Pancreas (tissue), 10 donors: ENCODE measurements at regions not wholly inside any gene's neighbourhood (a gene's known extent, or its start where the extent isn't known, plus 50 kb on each side); places are given as distances from the start of the nearest gene placed in this dataset.

ENCODE experiments used
- ATAC-seq, 4 donors: fragments of 200-7000 bp; cut with Tn5 transposase; one replicate each; pipeline versions ENCODE4 v1.8.0 to v1.9.1; 2020; ENCODE audit warnings: mild to moderate bottlenecking in 4 of 4, moderate library complexity in 4 of 4
- DNase-seq, 6 donors: peaks; one replicate each; pipeline ENCODE4 v3.0.0-alpha.2; 2020
- FAIRE-seq: peaks from 2 replicates; lab custom pipeline; 2012; peaks lifted over from hg19 to GRCh38; lab: Jason Lieb, UNC
- H3K27ac ChIP-seq, 4 donors: fragments of 200-600 bp; sonication (generic); 1 replicate in 3 of 4; 2 replicates in 1 of 4; pipeline versions ENCODE4 v1.5.0 to v1.8.0; 2020
- H3K27me3 ChIP-seq, 4 donors: fragments of 200-600 bp; one replicate each; pipeline ENCODE4 v1.8.0; 2021
- H3K36me3 ChIP-seq, 3 donors: fragments of 200-600 bp; sonication (generic) in 1 of 3; one replicate each; pipeline versions ENCODE4 v1.5.0 to v1.8.0; 2020 to 2021
- H3K4me1 ChIP-seq, 3 donors: fragments of 200-600 bp; one replicate each; pipeline ENCODE4 v1.8.0; 2021
- H3K4me3 ChIP-seq, 4 donors: fragments of 200-600 bp; sonication (generic) in 2 of 4; one replicate each; pipeline versions ENCODE4 v1.5.0 to v1.8.0; 2020 to 2021
- H3K9me3 ChIP-seq, 4 donors: fragments of 200-600 bp; one replicate each; pipeline ENCODE4 v1.8.0; 2021
- WGBS, 2 donors: extraction: QIAGEN DNeasy Blood & Tissue Kit; methylation state at CpG; one replicate each; pipeline ENCODE4 v1.1.7; 2013; 5-methylcytosine and 5-hydroxymethylcytosine counted together
- intact Hi-C, 3 donors: fragments of 100-400 bp; cut with DNase I; formaldehyde crosslinking; loops; one replicate each; pipeline versions ENCODE4 v1.11.1 to v1.14.2; 2022
- TF ChIP-seq, protein P1 (sequence below), 4 donors: fragments of 200-600 bp; sonication (generic) in 3 of 4; IDR thresholded peaks; one replicate each; pipeline versions ENCODE4 v1.5.0 to v1.8.0; 2021; ENCODE audit warnings: antibody characterized with exemption in 4 of 4
- donor health status: healthy with polysubstance abuse.
- donor health status: DM: no; HTN: no; CAD: no; lungs with moderate emphysema.
- donor health status: DM: no; HTN: no; CAD: no.
- donor health status: control.
- donor health status: control.
- donor health status: Bipolar disorder and iron deficiency.
- donor health status: DM: yes; HTN: yes; CAD: no.
- donor health status: DM: no; HTN: no; CAD: no.
- donor health status: DM: no; HTN: no; CAD: no.
- donor health status: DM: yes; HTN: yes; CAD: no.

DNA sequence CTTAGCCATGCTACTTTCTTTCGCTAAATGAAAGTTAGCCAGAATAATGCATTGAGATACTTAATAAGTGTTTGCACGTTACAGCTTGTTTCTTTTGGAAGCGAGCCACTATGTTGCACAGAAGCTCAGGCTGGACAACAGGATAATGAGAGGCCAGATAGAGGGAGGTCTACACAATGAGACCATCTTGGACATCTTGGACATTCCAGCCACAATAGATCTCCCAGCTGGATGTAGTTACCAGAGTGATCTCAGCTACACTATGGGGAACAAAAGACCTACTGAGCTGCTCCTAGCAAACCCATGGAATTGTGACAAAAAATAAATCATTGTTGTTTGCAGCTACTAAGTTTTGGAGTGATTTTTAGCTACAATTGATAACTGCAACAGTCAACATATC lies 540.1 kb upstream of the SEMA6D start:
- intact Hi-C loops: no loop called here
- Histone ChIP-seq H3K27me3 (no peaks in the 10 kb centered on the region), H3K9me3 (no peaks in the 10 kb centered on the region), H3K4me1 (no peaks in the 10 kb centered on the region), H3K27ac (no peak overlapping the region), H3K4me3 (no peak overlapping the region), H3K36me3 (no peaks in the 10 kb centered on the region)
- TF ChIP-seq, protein P1, sequence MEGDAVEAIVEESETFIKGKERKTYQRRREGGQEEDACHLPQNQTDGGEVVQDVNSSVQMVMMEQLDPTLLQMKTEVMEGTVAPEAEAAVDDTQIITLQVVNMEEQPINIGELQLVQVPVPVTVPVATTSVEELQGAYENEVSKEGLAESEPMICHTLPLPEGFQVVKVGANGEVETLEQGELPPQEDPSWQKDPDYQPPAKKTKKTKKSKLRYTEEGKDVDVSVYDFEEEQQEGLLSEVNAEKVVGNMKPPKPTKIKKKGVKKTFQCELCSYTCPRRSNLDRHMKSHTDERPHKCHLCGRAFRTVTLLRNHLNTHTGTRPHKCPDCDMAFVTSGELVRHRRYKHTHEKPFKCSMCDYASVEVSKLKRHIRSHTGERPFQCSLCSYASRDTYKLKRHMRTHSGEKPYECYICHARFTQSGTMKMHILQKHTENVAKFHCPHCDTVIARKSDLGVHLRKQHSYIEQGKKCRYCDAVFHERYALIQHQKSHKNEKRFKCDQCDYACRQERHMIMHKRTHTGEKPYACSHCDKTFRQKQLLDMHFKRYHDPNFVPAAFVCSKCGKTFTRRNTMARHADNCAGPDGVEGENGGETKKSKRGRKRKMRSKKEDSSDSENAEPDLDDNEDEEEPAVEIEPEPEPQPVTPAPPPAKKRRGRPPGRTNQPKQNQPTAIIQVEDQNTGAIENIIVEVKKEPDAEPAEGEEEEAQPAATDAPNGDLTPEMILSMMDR (IDR thresholded peaks at IDR 0.05): no peak
- 73 to 86% methylated on average over 3 of the region's 3 CpGs for WGBS, 2 donors
- ATAC-seq (no peak), DNase-seq (no peak), FAIRE-seq (no peak)

DNA sequence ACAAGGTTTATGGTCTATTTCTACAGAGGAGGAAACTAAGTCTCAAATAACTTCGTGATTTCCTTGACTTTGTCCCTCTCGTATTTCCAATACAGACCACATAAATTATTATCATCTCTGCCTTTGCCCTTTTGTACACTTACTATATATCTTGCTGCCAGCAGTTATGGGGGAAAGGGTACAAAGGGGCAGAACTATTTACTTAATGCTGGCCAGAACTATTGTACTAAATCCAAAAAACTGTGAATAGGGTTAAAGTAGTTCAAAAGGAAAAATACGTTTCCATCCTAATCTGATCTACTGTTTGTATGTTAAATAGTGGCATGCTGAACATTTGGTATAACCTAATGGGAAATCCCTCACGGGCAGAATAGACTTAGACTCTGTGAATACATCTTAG lies 537.3 kb upstream of the SEMA6D start:
- Histone ChIP-seq H3K36me3 (no peaks in the 10 kb centered on the region), H3K27me3 (no peaks in the 10 kb centered on the region), H3K4me1 (no peaks in the 10 kb centered on the region), H3K4me3 (no peak overlapping the region), H3K27ac (no peak overlapping the region), H3K9me3 (no peaks in the 10 kb centered on the region)
- no peak for ATAC-seq
- intact Hi-C loops: no loop called here
- TF ChIP-seq, protein P1 (IDR thresholded peaks at IDR 0.05): no peak
- no peak for FAIRE-seq
- 25 to 45% methylated on average over 4 of the region's 4 CpGs for WGBS, 2 donors
- no peak for DNase-seq

DNA sequence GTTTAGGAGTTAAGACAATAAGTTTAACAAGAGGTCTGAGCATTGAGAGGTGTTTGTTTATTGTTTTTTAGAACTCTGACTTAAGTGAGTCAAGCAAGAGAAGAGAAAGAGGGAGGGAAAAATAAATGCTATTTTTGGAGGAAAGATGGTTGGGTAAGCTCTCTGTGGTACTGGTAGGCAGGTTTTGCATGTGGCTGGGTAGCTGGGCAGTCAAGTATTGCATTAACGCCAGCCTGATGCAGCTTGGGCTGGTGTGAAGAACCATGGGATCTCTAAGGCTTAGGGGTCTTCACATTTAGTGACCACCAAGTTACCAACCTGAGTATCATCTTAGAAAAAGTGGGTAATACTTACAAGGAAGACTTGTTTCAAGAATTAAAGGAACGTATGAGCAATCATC lies 534.5 kb upstream of the SEMA6D start:
- FAIRE-seq: no peak
- H3K4me1 ChIP-seq: no peaks in the 10 kb centered on the region
- 50 to 80% methylated on average over 2 of the region's 2 CpGs for WGBS, 2 donors
- DNase-seq: no peak
- TF ChIP-seq, protein P1 (IDR thresholded peaks at IDR 0.05): no peak
- intact Hi-C loops: no loop called here
- no peaks in the 10 kb centered on the region for H3K27me3 ChIP-seq
- H3K9me3 ChIP-seq: no peaks in the 10 kb centered on the region
- no peaks in the 10 kb centered on the region for H3K36me3 ChIP-seq
- no peak overlapping the region for H3K4me3 ChIP-seq
- ATAC-seq: no peak
- H3K27ac ChIP-seq: no peak overlapping the region

DNA sequence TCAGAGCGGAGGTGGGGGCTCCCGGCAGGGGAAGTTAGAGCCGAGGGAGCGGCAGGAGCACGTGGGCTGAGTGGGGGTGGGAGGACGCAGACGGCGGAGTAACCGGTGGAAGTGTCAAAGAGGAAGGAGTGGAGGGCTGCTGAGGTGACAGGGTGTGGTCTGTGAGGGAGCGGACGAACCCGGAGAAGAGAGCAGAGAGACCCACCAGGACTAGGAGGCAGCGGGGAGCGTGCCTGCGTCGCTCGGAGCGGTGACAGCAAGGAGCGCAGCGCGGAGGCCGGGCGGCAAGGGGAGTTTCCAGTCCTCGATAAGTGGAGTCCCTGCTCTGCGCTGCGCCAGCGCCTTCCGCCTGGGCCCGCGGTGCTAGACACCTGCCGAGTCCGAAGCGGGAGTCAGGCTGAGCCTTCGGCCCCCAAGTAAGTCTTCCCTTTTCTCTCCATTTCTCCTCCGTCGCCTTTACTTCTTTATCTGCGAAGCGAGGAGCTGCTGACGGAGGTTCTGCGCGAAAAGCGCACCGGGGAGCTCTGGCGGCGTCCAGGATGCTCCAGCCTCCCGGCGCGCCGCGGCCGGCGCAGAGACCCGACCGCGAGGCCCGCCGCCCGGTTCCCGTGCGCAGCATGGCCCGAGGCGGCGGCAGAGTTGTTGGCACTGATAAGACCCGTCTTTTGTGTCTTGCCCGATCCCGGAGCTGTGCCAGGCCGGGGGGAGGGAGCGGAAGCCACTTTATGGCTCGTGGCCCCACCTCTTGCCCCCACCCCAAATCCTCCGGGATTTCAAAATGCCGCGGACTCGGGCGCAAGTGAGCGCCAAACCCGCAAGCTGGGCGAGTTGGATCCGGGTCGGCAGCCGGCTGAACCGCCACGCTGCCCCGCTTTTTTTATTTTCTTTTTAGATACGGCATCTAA lies 533.0 kb upstream of the SEMA6D start:
- FAIRE-seq (no peak), ATAC-seq (peak; percentile 74 to 86 (median 84)), DNase-seq (peak in 5 of 6 donors; percentile 17 to 82 (median 30))
- 1% methylated on average over 69 to 84 of the region's 84 CpGs for WGBS, 2 donors
- Histone ChIP-seq H3K27me3 (no peaks in the 10 kb centered on the region), H3K4me1 (peaks cover 0 to 6% (median 0%) of the 10 kb centered on the region in 3 donors), H3K27ac (peak overlapping the region in 1 of 4 donors; percentile 28), H3K9me3 (no peaks in the 10 kb centered on the region), H3K4me3 (peak overlapping the region; percentile 14 to 58 (median 38)), H3K36me3 (no peaks in the 10 kb centered on the region)
- TF ChIP-seq, protein P1 (IDR thresholded peaks at IDR 0.05): no peak
- intact Hi-C loops: no loop called here
